Transverse colon (tissue), 4 donors: ENCODE measurements at regions not wholly inside any gene's neighbourhood (a gene's known extent, or its start where the extent isn't known, plus 50 kb on each side); places are given as distances from the start of the nearest gene placed in this dataset.

Source experiments
- DNase-seq: peaks from one replicate; pipeline ENCODE4 v3.0.0-alpha.2; 2019
- H3K27ac ChIP-seq, 4 donors: fragments of 200-600 bp; sonication (generic); 2 replicates each; pipeline ENCODE4 v1.5.1; 2016 to 2018; ENCODE audit warnings: inconsistent platforms in 4 of 4
- H3K27me3 ChIP-seq: fragments of 200-600 bp; sonication (generic); 2 replicates; pipeline ENCODE4 v1.5.1; 2017; ENCODE audit warnings: inconsistent platforms
- H3K36me3 ChIP-seq, 4 donors: fragments of 200-600 bp; sonication (generic); 2 replicates each; pipeline ENCODE4 v1.5.1; 2017 to 2019; ENCODE audit warnings: inconsistent platforms in 4 of 4
- H3K4me1 ChIP-seq, 4 donors: fragments of 200-600 bp; sonication (generic); 2 replicates each; pipeline ENCODE4 v1.5.1; 2017 to 2020; ENCODE audit warnings: inconsistent platforms in 4 of 4
- H3K4me3 ChIP-seq, 4 donors: fragments of 200-600 bp; sonication (generic); 1 replicate in 1 of 4; 2 replicates in 3 of 4; pipeline versions ENCODE4 v1.5.1 to v1.6.1; 2017 to 2019; ENCODE audit warnings: inconsistent platforms in 4 of 4
- H3K9me3 ChIP-seq, 2 donors: fragments of 200-600 bp; sonication (generic); 2 replicates each; pipeline ENCODE4 v1.5.1; 2017 to 2019; ENCODE audit warnings: inconsistent platforms in 2 of 2
- CTCF ChIP-seq, 5 experiments: fragments of 200-600 bp in 3 of 5; fragments of 450-650 bp in 2 of 5; sonication (generic) in 3 of 5; IDR thresholded peaks; 1 replicate in 2 of 5; 2 replicates in 3 of 5; pipeline ENCODE4 v1.5.1; 2016 to 2017; ENCODE audit warnings: antibody characterized with exemption in 5 of 5, inconsistent platforms in 3 of 5, mild to moderate bottlenecking in 2 of 5, moderate library complexity in 1 of 5
- EP300 ChIP-seq: sonication (generic); formaldehyde crosslinking; IDR thresholded peaks from one replicate; pipeline ENCODE4 v1.6.1; 2017; ENCODE audit warnings: antibody characterized with exemption, low read depth
- POLR2A ChIP-seq: fragments of 450-650 bp; IDR thresholded peaks from one replicate; pipeline ENCODE4 v1.6.1; 2016; ENCODE audit warnings: antibody characterized with exemption, mild to moderate bottlenecking, moderate library complexity
- POLR2AphosphoS5 ChIP-seq, 3 donors: sonication (generic); formaldehyde crosslinking; IDR thresholded peaks; one replicate each; pipeline ENCODE4 v1.6.1; 2016; ENCODE audit warnings: antibody characterized with exemption in 3 of 3
- WGBS, 2 donors: methylation state at CpG; one replicate each; pipeline ENCODE4 v1.1.5; 2018; ENCODE audit warnings: low coverage in 1 of 2; 5-methylcytosine and 5-hydroxymethylcytosine counted together
- in situ Hi-C, 4 donors: fragments of 200-750 bp; cut with MboI; loops; one replicate each; pipeline versions ENCODE4 v1.15.0 to v1.15.1; 2017; ENCODE audit warnings: low sequenced_read_pairs in 3 of 4, low pct_ligation_motif_present in 1 of 4, low pct_unique_long_range_greater_than_20kb in 1 of 4
- intact Hi-C: fragments of 100-400 bp; cut with DNase I; formaldehyde crosslinking; loops from one replicate; pipeline ENCODE4 v1.15.1; 2023; ENCODE audit warnings: low total_unique reads

- WGBS, 2 donors: 91% methylated on average over 2 of the region's 2 CpGs; no CpG with 5 or more reads in 1 of the 2 donors
- no peak for DNase-seq
- Histone ChIP-seq H3K27me3 (no peaks in the 10 kb centered on the region), H3K36me3 (no peaks in the 10 kb centered on the region), H3K27ac (no peak overlapping the region), H3K4me1 (no peaks in the 10 kb centered on the region), H3K4me3 (no peak overlapping the region), H3K9me3 (no peaks in the 10 kb centered on the region)
- intact Hi-C loops: no loop called here
- in situ Hi-C loops: no loop called here
- TF ChIP-seq POLR2A (no peak), EP300 (no peak), CTCF (IDR thresholded peaks at IDR 0.05) (no peak), POLR2AphosphoS5 (IDR thresholded peaks at IDR 0.05) (no peak)
Observed at GRCh38 chr14:97155320-97155719, 358.1 kb downstream of the VRK1 start.

- WGBS, 2 donors: 68% methylated on average over 4 of the region's 4 CpGs; no CpG with 5 or more reads in 1 of the 2 donors
- in situ Hi-C loops (no loop called here), intact Hi-C loops (no loop called here)
- Histone ChIP-seq H3K36me3 (no peaks in the 10 kb centered on the region), H3K4me1 (no peaks in the 10 kb centered on the region), H3K4me3 (no peak overlapping the region), H3K27me3 (no peaks in the 10 kb centered on the region), H3K9me3 (no peaks in the 10 kb centered on the region), H3K27ac (no peak overlapping the region)
- TF ChIP-seq CTCF (IDR thresholded peaks at IDR 0.05): no peak
- TF ChIP-seq POLR2A: no peak
- TF ChIP-seq EP300: no peak
- no peak for TF ChIP-seq POLR2AphosphoS5 (IDR thresholded peaks at IDR 0.05)
- no peak for DNase-seq
Observed at GRCh38 chr14:97155814-97156213, 358.6 kb downstream of the VRK1 start.

- no peak for DNase-seq
- TF ChIP-seq POLR2A (no peak), EP300 (no peak), CTCF (IDR thresholded peaks at IDR 0.05) (no peak), POLR2AphosphoS5 (IDR thresholded peaks at IDR 0.05) (no peak)
- Histone ChIP-seq H3K4me3 (no peak overlapping the region), H3K27ac (no peak overlapping the region), H3K36me3 (no peaks in the 10 kb centered on the region), H3K9me3 (no peaks in the 10 kb centered on the region), H3K4me1 (no peaks in the 10 kb centered on the region), H3K27me3 (no peaks in the 10 kb centered on the region)
- intact Hi-C loops: no loop called here
- WGBS, 2 donors: 51 to 74% methylated on average over 4 to 5 of the region's 5 CpGs
- in situ Hi-C loops: no loop called here
Observed at GRCh38 chr14:97156705-97157104, 359.5 kb downstream of the VRK1 start.

- Histone ChIP-seq H3K27me3 (no peaks in the 10 kb centered on the region), H3K9me3 (no peaks in the 10 kb centered on the region), H3K4me1 (no peaks in the 10 kb centered on the region), H3K36me3 (no peaks in the 10 kb centered on the region), H3K4me3 (no peak overlapping the region), H3K27ac (no peak overlapping the region)
- intact Hi-C loops (no loop called here), in situ Hi-C loops (no loop called here)
- DNase-seq: no peak
- 81% methylated on average over 1 of the region's 1 CpG; no CpG with 5 or more reads in 1 of the 2 donors for WGBS, 2 donors
- TF ChIP-seq EP300 (no peak), POLR2A (no peak), CTCF (IDR thresholded peaks at IDR 0.05) (no peak), POLR2AphosphoS5 (IDR thresholded peaks at IDR 0.05) (no peak)
Observed at GRCh38 chr14:97158102-97158501, 360.9 kb downstream of the VRK1 start.
